H1 (cell line): ENCODE measurements at regions not wholly inside any gene's neighbourhood (a gene's known extent, or its start where the extent isn't known, plus 50 kb on each side); places are given as distances from the start of the nearest gene placed in this dataset.
"Not testable (repeated sequence)": the region's sequence is repeated elsewhere in the genome, so short reads cannot be mapped to it uniquely, and the experiment has no call there.

Source experiments
- CTCF ChIA-PET: fragments of 300-600 bp; sonication (Branson Sonifier 250); formaldehyde crosslinking; loops from one replicate; lab custom pipeline; 2021; ENCODE audit not compliant: partially characterized antibody; lab: Charles Lee
- POLR2A ChIA-PET: fragments of 300-600 bp; sonication (Branson Sonifier 250); formaldehyde crosslinking; loops from one replicate; lab custom pipeline; 2021; ENCODE audit warnings: inconsistent platforms; ENCODE audit not compliant: partially characterized antibody; lab: Charles Lee
- DNase-seq, 2 experiments: peaks; one replicate each; pipeline versions ENCODE4 v3.0.0 to v3.0.0-alpha.2; 2010 to 2022; ENCODE audit warnings: low spot score in 2 of 2, low read depth in 1 of 2, mixed read lengths in 1 of 2
- FAIRE-seq: peaks from 2 replicates; lab custom pipeline; 2011; peaks lifted over from hg19 to GRCh38; lab: Jason Lieb, UNC
- H2AFZ ChIP-seq: 2 replicates; pipeline ENCODE4 v1.8.1; 2012; ENCODE audit warnings: low read length, inconsistent platforms
- H2AK5ac ChIP-seq: 2 replicates; pipeline ENCODE4 v1.6.1; 2013; ENCODE audit warnings: low read depth, low read length
- H2BK120ac ChIP-seq: replicated peaks from 2 replicates; pipeline ENCODE3; 2013; ENCODE audit warnings: low read depth, low read length, inconsistent platforms
- H2BK12ac ChIP-seq: 2 replicates; pipeline ENCODE4 v1.6.1; 2013; ENCODE audit warnings: low read depth, low read length
- H2BK15ac ChIP-seq: 2 replicates; pipeline ENCODE4 v1.6.1; 2013; ENCODE audit warnings: low read length
- H2BK20ac ChIP-seq: 2 replicates; pipeline ENCODE4 v1.6.1; 2013; ENCODE audit warnings: low read length
- H2BK5ac ChIP-seq: 2 replicates; pipeline ENCODE4 v1.6.1; 2013; ENCODE audit warnings: low read depth, low read length
- H3K14ac ChIP-seq: 2 replicates; pipeline ENCODE4 v1.6.1; 2013; ENCODE audit warnings: inconsistent platforms; ENCODE audit not compliant: insufficient read length
- H3K18ac ChIP-seq: 2 replicates; pipeline ENCODE4 v1.6.1; 2013; ENCODE audit warnings: low read length; ENCODE audit errors: extremely low read depth
- H3K23ac ChIP-seq: 2 replicates; pipeline ENCODE4 v1.6.1; 2013; ENCODE audit warnings: inconsistent platforms; ENCODE audit not compliant: insufficient read length
- H3K23me2 ChIP-seq: 2 replicates; pipeline ENCODE4 v1.6.1; 2013; ENCODE audit warnings: low read depth, low read length
- H3K27ac ChIP-seq: 2 replicates; pipeline ENCODE4 v1.6.1; 2011; ENCODE audit warnings: low read depth, low read length, inconsistent platforms
- H3K27me3 ChIP-seq, 4 experiments: replicated peaks in 1 of 4; 1 replicate in 1 of 4; 2 replicates in 3 of 4; pipeline versions ENCODE4 v1.6.1 to v1.8.1; 2011 to 2013; ENCODE audit warnings: low read length in 3 of 4, mild to moderate bottlenecking in 3 of 4, inconsistent platforms in 2 of 4, mixed read lengths in 2 of 4, moderate library complexity in 1 of 4; ENCODE audit not compliant: control insufficient read depth in 3 of 4, insufficient read depth in 3 of 4; ENCODE audit errors: extremely low read depth in 1 of 4
- H3K36me3 ChIP-seq, 4 experiments: 2 replicates each; pipeline versions ENCODE4 v1.6.1 to v1.8.1; 2011 to 2013; ENCODE audit warnings: mild to moderate bottlenecking in 4 of 4, low read length in 3 of 4, moderate library complexity in 2 of 4, control low read depth in 1 of 4, inconsistent platforms in 1 of 4; ENCODE audit not compliant: insufficient read depth in 4 of 4, control insufficient read depth in 2 of 4
- H3K4ac ChIP-seq: replicated peaks from 2 replicates; pipeline ENCODE3; 2013; ENCODE audit warnings: low read length, low read depth, mixed read lengths, inconsistent platforms; ENCODE audit not compliant: insufficient read length
- H3K4me1 ChIP-seq, 4 experiments: replicated peaks in 1 of 4; 1 replicate in 1 of 4; 2 replicates in 3 of 4; pipeline versions ENCODE4 v1.6.1 to v1.8.1; 2011 to 2013; ENCODE audit warnings: low read length in 3 of 4, inconsistent platforms in 2 of 4, mixed read lengths in 1 of 4; ENCODE audit not compliant: insufficient read depth in 4 of 4, control insufficient read depth in 3 of 4
- H3K4me2 ChIP-seq, 2 experiments: 2 replicates each; pipeline versions ENCODE4 v1.6.1 to v1.8.1; 2011 to 2013; ENCODE audit warnings: low read depth in 2 of 2, low read length in 2 of 2, control low read depth in 1 of 2, inconsistent platforms in 1 of 2, mild to moderate bottlenecking in 1 of 2; ENCODE audit not compliant: insufficient read depth in 1 of 2
- H3K4me3 ChIP-seq, 4 experiments: fragments of 200-600, 300-600 bp in 1 of 4; sonication (generic), shearing (Covaris generic), sonication (Bioruptor Twin) in 1 of 4; 2 replicates each; pipeline versions ENCODE4 v1.5.1 to v1.8.1; 2011 to 2016; ENCODE audit warnings: low read length in 4 of 4, low read depth in 3 of 4, control low read depth in 2 of 4, inconsistent platforms in 2 of 4, mild to moderate bottlenecking in 2 of 4, mixed read lengths in 1 of 4, moderate library complexity in 1 of 4; ENCODE audit not compliant: insufficient read depth in 2 of 4; ENCODE audit errors: extremely low read depth in 1 of 4
- H3K56ac ChIP-seq: replicated peaks from 2 replicates; pipeline ENCODE3; 2013; ENCODE audit warnings: low read depth, mild to moderate bottlenecking, mixed read lengths, low read length, inconsistent platforms; ENCODE audit not compliant: insufficient read length
- H3K79me1 ChIP-seq: 2 replicates; pipeline ENCODE4 v1.6.1; 2013; ENCODE audit warnings: low read depth, low read length, control low read depth
- H3K79me2 ChIP-seq, 2 experiments: 2 replicates each; pipeline versions ENCODE4 v1.6.1 to v1.8.1; 2012 to 2013; ENCODE audit warnings: low read length in 2 of 2, mild to moderate bottlenecking in 2 of 2, inconsistent platforms in 1 of 2; ENCODE audit not compliant: insufficient read depth in 2 of 2, control insufficient read depth in 1 of 2
- H3K9ac ChIP-seq, 4 experiments: replicated peaks in 1 of 4; 1 replicate in 1 of 4; 2 replicates in 3 of 4; pipeline versions ENCODE4 v1.6.1 to v1.8.1; 2011 to 2013; ENCODE audit warnings: low read depth in 3 of 4, low read length in 3 of 4, control low read depth in 2 of 4, mild to moderate bottlenecking in 2 of 4, moderate library complexity in 2 of 4, inconsistent platforms in 1 of 4; ENCODE audit errors: extremely low read depth in 1 of 4
- H3K9me3 ChIP-seq, 2 experiments: 2 replicates each; pipeline versions ENCODE4 v1.6.1 to v1.8.1; 2012 to 2013; ENCODE audit warnings: mild to moderate bottlenecking in 2 of 2, moderate library complexity in 2 of 2, control low read depth in 1 of 2, inconsistent platforms in 1 of 2, low read depth in 1 of 2, low read length in 1 of 2, mixed read lengths in 1 of 2; ENCODE audit not compliant: insufficient read depth in 2 of 2
- H4K20me1 ChIP-seq, 2 experiments: replicated peaks in 1 of 2; 2 replicates each; pipeline versions ENCODE3 to v1.8.1; 2011 to 2013; ENCODE audit warnings: inconsistent platforms in 2 of 2, low read length in 2 of 2, mild to moderate bottlenecking in 1 of 2; ENCODE audit not compliant: insufficient read depth in 2 of 2, control insufficient read depth in 1 of 2
- H4K5ac ChIP-seq: 2 replicates; pipeline ENCODE4 v1.6.1; 2013; ENCODE audit warnings: low read length, low read depth, mixed read lengths, inconsistent platforms; ENCODE audit not compliant: insufficient read length
- H4K8ac ChIP-seq: 2 replicates; pipeline ENCODE4 v1.8.0; 2013; ENCODE audit warnings: mild to moderate bottlenecking, moderate library complexity, low read length, inconsistent platforms; ENCODE audit not compliant: insufficient read depth; ENCODE audit errors: extremely low read depth
- H4K91ac ChIP-seq: replicated peaks from 2 replicates; pipeline ENCODE3; 2013; ENCODE audit warnings: low read length, mixed read lengths, inconsistent platforms; ENCODE audit not compliant: insufficient read length

DNA sequence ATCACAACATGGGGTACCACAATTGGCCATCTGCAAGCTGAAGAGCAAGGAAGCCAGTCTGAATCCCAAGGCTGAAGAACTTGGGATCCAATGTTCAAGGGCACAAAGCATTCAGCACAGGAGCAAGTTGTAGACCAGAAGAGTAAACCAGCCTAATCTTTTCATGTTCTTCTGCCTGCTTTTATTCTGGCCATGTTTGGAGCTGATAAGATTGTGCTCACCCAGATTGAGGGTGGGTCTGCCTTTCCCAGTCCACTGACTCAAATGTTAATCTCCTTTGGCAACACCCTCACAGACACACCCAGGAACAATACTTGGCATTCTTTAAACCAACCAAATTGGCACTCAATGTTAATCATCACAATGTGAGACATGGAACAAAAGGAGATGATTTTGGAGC lies 63.2 kb downstream of the ATXN7L3B start:
- H4K20me1 ChIP-seq, H4K8ac ChIP-seq, H3K18ac ChIP-seq, H3K23ac ChIP-seq, H3K4me2 ChIP-seq, H3K4me3 ChIP-seq, DNase-seq, H3K79me1 ChIP-seq, H3K79me2 ChIP-seq, CTCF ChIA-PET, H2BK12ac ChIP-seq, H2AK5ac ChIP-seq, H4K91ac ChIP-seq, H3K9ac ChIP-seq, H2BK20ac ChIP-seq, H3K36me3 ChIP-seq, FAIRE-seq, H3K27ac ChIP-seq, H3K23me2 ChIP-seq, H3K27me3 ChIP-seq, POLR2A ChIA-PET, H4K5ac ChIP-seq, H3K4ac ChIP-seq, H3K14ac ChIP-seq, H3K56ac ChIP-seq, H2AFZ ChIP-seq, H3K4me1 ChIP-seq, H2BK15ac ChIP-seq, H2BK5ac ChIP-seq, H2BK120ac ChIP-seq: not testable (repeated sequence)
- peaks cover 11 to 12% of the 10 kb centered on the region in 2 experiments for H3K9me3 ChIP-seq
